GM21390 (cell line): ENCODE measurements at regions not wholly inside any gene's neighbourhood (a gene's known extent, or its start where the extent isn't known, plus 50 kb on each side); places are given as distances from the start of the nearest gene placed in this dataset.

Experiments used
- ATAC-seq: cut with Tn5 transposase; IDR thresholded peaks from one replicate; pipeline ENCODE4 v1.9.1; 2021; ENCODE audit not compliant: unreplicated experiment

DNA sequence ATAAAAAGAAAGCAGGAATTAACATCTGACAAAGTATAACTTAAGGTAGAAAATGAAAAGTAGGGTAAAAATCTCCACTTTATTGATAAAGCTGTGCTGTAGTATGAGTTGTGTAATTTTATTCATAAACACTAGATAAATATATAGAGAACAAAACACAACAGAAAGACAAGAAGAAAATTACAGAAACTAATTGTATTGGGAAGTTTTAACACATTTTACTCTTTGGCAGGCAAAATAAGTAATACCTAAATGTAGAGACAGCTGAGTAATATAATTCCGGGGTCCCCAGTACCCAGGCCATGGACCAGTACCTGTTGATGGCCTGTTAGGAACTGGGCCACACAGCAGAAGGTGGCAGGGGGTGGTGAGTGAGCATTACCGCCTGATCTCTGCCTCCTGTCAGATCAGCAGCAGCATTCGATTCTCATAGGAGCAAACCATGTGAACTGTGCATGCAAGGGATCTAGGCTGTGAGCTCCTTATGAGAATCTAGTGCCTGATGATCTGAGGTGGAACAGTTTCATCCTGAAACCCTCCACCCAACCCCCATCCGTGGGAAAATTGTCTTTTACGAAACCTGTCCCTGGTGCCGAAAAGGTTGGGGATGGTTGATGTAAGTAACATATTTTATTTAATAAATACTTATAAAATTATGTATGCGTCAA lies 84.4 kb upstream of the ETV6 start:
- ATAC-seq, result no peak

- no peak for ATAC-seq
Measured at GRCh38 chr12:11565752-11566151, 83.7 kb upstream of the ETV6 start.

DNA sequence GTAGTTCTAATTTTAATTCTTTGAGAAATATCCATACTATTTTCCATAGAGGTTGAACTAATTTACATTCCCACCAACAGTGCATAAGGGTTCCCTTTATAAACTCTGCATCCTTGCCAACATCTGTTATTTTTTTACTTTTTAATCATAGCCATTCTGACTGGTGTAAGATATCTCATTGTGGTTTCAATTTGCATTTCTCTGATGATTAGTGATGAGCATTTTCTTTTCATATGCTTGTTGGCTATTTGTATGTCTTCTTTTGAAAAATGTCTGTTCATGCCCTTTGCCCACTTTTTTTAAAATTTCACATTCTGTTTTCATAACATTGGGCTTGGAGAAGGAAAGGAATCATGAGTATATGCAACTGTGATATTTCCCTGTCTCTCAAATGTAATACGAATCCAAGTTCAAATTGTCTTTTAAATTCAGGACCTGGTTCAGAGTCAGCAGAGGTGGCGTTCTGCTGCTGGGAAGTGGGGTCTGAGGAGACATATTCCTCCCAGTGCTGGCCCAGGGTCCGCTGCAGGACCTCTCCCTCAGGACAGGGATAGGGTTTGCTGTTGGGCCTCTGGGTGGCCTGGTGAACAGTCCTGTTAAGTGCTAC lies 81.2 kb upstream of the ETV6 start:
- ATAC-seq, result no peak

DNA sequence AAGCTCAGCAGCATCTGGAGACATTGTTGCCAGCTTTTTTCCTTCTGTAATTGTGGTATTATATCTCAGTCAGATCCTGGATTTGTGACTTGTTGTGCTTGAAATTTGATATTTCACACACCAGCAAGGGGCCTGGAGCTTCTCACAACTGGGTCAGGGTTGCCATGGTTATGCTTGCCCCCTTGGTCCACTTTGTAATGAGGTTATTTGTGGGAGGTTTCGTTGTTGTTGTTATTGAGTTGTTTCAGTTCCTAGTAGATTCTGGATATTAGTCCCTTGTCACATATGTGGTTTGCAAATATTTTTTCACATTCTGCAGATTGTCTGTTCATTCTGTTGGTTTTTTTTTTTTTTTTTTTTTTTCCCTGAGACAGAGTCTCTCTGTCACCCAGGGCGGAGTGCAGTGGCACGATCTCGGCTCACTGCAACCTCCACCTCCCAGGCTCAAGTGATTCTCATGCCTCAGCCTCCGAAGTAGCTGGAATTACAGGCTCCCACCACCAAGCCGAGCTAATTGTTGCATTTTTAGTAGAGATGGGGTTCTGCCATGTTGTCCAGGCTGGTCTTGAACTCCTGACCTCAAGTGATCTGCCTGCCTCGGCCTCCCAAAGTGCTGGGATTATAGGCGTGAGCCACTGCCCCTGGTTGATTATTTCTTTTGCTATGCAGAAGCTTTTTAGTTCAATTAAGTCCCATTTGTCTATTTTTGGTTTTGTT lies 80.6 kb upstream of the ETV6 start:
- ATAC-seq, result peak; percentile 89

DNA sequence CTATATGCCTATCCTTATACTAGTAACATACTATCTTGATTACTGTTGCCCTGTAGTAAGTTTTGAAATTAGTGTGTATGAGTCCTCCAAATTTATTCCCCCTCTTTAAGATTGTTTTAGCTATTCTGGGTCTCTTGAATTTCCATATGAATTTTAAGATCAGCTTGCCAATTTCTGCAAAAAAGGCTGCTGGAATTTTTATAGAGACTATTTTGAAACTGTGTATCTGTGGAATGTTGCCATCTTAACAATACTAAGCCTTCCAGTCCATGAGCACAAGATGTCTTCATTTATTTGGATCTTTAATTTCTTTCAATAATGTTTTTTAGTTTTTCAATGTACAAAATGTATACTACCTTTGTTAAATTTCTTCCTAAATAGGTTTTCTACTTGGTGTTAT lies 79.8 kb upstream of the ETV6 start:
- no peak for ATAC-seq

DNA sequence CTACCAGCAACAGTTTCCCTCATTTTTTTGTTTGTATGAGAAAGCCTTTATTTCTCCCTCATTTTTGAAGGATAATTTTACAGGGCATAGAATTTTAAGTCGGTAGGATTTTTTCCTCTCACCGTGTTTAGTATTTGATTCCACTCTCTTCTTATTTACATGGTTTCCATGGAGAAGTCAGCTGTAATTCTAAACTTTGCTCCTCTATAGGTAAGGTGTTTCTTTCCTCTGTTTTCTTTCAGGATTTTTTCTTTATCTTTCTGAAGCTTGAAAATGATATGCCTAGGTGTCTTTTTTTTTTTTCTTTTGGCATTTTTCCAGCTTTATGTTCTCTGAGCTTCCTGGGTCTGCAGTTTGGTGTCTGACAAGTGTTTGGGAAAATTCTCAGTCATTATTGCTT lies 75.6 kb upstream of the ETV6 start:
- ATAC-seq, result no peak

- ATAC-seq, result peak; percentile 53
Measured at GRCh38 chr12:11576104-11576503, 73.4 kb upstream of the ETV6 start.

DNA sequence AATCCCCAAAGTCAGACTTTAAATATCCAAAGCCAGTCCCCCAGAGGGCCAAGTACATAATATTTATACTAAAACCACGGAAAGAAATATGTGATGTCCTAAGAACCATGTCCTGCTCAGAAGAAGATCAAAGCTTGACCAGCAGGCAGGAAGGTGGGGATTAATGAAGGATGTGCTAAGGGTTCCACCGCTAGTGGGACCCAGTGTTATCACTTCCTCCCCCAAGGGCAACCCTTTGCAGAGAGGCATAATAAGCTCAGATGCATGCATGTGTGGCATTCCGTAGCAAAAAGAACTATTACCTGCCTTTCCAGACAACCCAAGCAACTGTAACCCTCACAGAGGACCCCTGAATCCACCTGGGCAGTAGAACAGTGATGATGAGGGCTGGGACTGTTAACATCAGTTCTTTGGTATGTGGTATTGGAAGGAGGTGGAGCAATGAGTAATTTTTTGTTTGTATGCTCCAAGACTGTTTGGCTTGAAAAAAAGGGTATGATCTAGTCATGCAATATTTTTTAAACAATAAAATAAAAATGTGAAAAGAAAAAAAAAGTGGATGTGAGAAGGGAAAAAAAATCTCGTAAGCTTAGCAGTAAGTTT lies 71.7 kb upstream of the ETV6 start:
- no peak for ATAC-seq

DNA sequence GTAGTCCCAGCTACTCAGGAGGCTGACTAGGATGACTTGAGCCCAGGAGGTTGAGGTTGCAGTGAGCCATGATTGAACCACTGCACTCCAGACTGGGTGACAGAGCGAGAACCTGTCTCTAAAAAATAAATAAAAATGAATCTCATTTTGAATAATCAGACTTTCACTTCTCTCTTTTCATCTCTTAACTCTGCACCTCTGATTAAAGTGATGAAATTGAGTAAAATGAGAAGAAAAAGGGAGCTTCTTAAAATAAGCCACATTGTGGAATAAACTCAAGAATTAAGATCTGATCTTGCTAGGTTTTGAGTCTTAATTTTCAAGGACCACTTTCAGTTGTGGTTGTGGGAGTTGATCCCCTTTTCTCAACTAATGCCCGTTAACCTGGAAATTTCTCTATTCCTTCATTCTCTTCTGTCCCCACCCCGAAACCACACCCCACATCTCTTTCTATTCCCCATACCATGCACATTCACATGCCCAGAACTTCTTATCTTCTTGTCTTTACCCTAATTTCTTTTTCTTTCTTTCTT lies 70.9 kb upstream of the ETV6 start:
- peak; percentile 65 for ATAC-seq

GRCh38 chr12:11580125-11580751 lies 69.2 kb upstream of the ETV6 start:
- ATAC-seq, result no peak

- ATAC-seq, result no peak
Measured at GRCh38 chr12:11581179-11581755, 68.2 kb upstream of the ETV6 start.

- no peak for ATAC-seq
Measured at GRCh38 chr12:11584221-11584855, 65.1 kb upstream of the ETV6 start.

DNA sequence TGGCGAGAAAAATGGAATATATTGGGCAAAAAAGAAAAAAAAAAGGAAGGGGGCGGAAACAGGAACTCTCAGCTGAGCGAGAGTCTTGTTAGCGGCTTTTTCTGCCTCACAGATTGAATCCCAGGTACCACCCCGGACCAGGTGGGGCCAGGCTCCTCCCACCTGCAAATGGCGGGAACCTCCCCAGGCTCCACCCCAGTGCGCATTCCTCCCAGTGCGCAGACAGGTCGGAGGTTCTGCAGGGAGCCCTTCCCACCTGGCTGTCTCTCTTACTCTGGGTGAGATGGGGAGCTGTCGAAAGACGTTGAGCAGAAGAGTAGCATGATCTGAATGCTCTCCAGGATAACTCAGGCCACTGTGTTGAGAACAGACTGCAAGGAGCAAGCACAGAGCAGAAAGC lies 57.0 kb upstream of the ETV6 start:
- ATAC-seq, result no peak

DNA sequence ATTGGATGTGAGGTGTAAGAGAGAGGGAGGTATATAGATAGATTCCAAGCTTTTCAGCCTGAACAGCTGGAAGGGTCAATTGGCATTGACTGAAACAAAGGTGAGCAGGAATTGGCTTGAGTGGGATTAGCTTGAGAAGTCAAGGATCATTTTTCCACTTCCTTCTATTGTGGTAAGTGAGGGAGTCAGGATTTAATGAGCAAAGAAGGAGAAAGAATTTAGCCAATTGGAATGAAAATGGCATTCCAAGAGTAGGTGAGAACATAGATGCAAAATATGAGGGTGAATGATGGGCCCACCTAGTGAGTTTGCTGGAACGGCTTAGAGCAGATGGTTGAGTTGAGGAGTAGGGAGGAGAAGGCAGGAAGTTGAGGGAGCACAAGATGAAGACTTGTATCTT lies 56.5 kb upstream of the ETV6 start:
- no peak for ATAC-seq

GRCh38 chr12:11595080-11595479 lies 54.4 kb upstream of the ETV6 start:
- ATAC-seq, result no peak

- ATAC-seq, result no peak
Measured at GRCh38 chr12:11596141-11596540, 53.3 kb upstream of the ETV6 start.

- ATAC-seq, result no peak
Measured at GRCh38 chr12:11598900-11599299, 50.6 kb upstream of the ETV6 start.
